ENCODE measurements at regions not wholly inside any gene's neighbourhood (a gene's known extent, or its start where the extent isn't known, plus 50 kb on each side); places are given as distances from the start of the nearest gene placed in this dataset.

GRCh38 chr3:102529452-102529851, 94.6 kb downstream of the ZPLD1 start:
- DNase-seq (ENCODE audit: low spot score): no peak
- intact Hi-C loops (cut with DNase I): no loop called here

GRCh38 chr3:102530415-102531181, 95.8 kb downstream of the ZPLD1 start:
- DNase-seq (ENCODE audit: low spot score): no peak
- intact Hi-C loops (cut with DNase I): loop anchor here in 1 of 2 donors (5.0 kb wide), 1 partner anchor 723 kb away; no protein-coding TSS in a partner anchor

GRCh38 chr3:102531686-102532085, 96.9 kb downstream of the ZPLD1 start:
- intact Hi-C loops (cut with DNase I): loop anchor here in 1 of 2 donors (5.0 kb wide), 1 partner anchor 724 kb away; no protein-coding TSS in a partner anchor
- no peak for DNase-seq (ENCODE audit: low spot score)

- intact Hi-C loops (cut with DNase I): loop anchor here in 1 of 2 donors (5.0 kb wide), 1 partner anchor 726 kb away; no protein-coding TSS in a partner anchor
- DNase-seq (ENCODE audit: low spot score): no peak
Measured at GRCh38 chr3:102532901-102533300, 98.1 kb downstream of the ZPLD1 start.

- intact Hi-C loops (cut with DNase I): loop anchor here (2.0 to 5.0 kb wide), 2 partner anchors 305 to 726 kb away; no protein-coding TSS in a partner anchor
- no peak for DNase-seq (ENCODE audit: low spot score)
Measured at GRCh38 chr3:102533784-102534183, 99.0 kb downstream of the ZPLD1 start.

- DNase-seq (ENCODE audit: low spot score): no peak
- intact Hi-C loops (cut with DNase I): no loop called here
Measured at GRCh38 chr3:102536456-102536855, 101.6 kb downstream of the ZPLD1 start.

- intact Hi-C loops (cut with DNase I): no loop called here
- DNase-seq (ENCODE audit: low spot score): no peak
Measured at GRCh38 chr3:102537123-102537522, 102.3 kb downstream of the ZPLD1 start.

- DNase-seq (ENCODE audit: low spot score): no peak
- intact Hi-C loops (cut with DNase I): loop anchor here in 1 of 2 donors (5.0 kb wide), 1 partner anchor 317 kb away; no protein-coding TSS in a partner anchor
Measured at GRCh38 chr3:102544741-102545140, 109.9 kb downstream of the ZPLD1 start.

GRCh38 chr3:102545276-102545675, 110.5 kb downstream of the ZPLD1 start:
- intact Hi-C loops (cut with DNase I): loop anchor here in 1 of 2 donors (5.0 kb wide), 1 partner anchor 318 kb away; no protein-coding TSS in a partner anchor
- no peak for DNase-seq (ENCODE audit: low spot score)

- no peak for DNase-seq (ENCODE audit: low spot score)
- intact Hi-C loops (cut with DNase I): no loop called here
Measured at GRCh38 chr3:102553876-102554275, 119.1 kb downstream of the ZPLD1 start.

- DNase-seq (ENCODE audit: low spot score): no peak
- intact Hi-C loops (cut with DNase I): no loop called here
Measured at GRCh38 chr3:102570511-102570910, 135.7 kb downstream of the ZPLD1 start.

- DNase-seq (ENCODE audit: low spot score): no peak
- intact Hi-C loops (cut with DNase I): no loop called here
Measured at GRCh38 chr3:102571006-102571405, 136.2 kb downstream of the ZPLD1 start.

GRCh38 chr3:102571720-102572384, 137.0 kb downstream of the ZPLD1 start:
- no peak for DNase-seq (ENCODE audit: low spot score)
- intact Hi-C loops (cut with DNase I): no loop called here

GRCh38 chr3:102573483-102574028, 138.7 kb downstream of the ZPLD1 start:
- intact Hi-C loops (cut with DNase I): no loop called here
- no peak for DNase-seq (ENCODE audit: low spot score)

GRCh38 chr3:102574355-102574754, 139.5 kb downstream of the ZPLD1 start:
- DNase-seq (ENCODE audit: low spot score): no peak
- intact Hi-C loops (cut with DNase I): no loop called here

- no peak for DNase-seq (ENCODE audit: low spot score)
- intact Hi-C loops (cut with DNase I): no loop called here
Measured at GRCh38 chr3:102576651-102577050, 141.8 kb downstream of the ZPLD1 start.

- no peak for DNase-seq (ENCODE audit: low spot score)
- intact Hi-C loops (cut with DNase I): no loop called here
Measured at GRCh38 chr3:102577082-102577789, 142.4 kb downstream of the ZPLD1 start.

GRCh38 chr3:102580760-102581159, 145.9 kb downstream of the ZPLD1 start:
- no peak for DNase-seq (ENCODE audit: low spot score)
- intact Hi-C loops (cut with DNase I): no loop called here

- DNase-seq (ENCODE audit: low spot score): no peak
- intact Hi-C loops (cut with DNase I): no loop called here
Measured at GRCh38 chr3:102586485-102586884, 151.7 kb downstream of the ZPLD1 start.
